Endothelial cell of umbilical vein (primary cell): ENCODE measurements at regions not wholly inside any gene's neighbourhood (a gene's known extent, or its start where the extent isn't known, plus 50 kb on each side); places are given as distances from the start of the nearest gene placed in this dataset.

Experiments used
- BruUV-seq: library from RNA; stranded (reverse); fragments of 400-500 nt; replicated peaks from 2 replicates; lab custom pipeline; 2021; lab: Mats Ljungman, UMichigan
- CTCF ChIA-PET: fragments of 300-600, 350-600 bp; sonication (Branson Sonifier 250); formaldehyde crosslinking; loops from one replicate; lab custom pipeline; 2021; ENCODE audit warnings: antibody characterized with exemption, inconsistent platforms; lab: Charles Lee
- POLR2A ChIA-PET: fragments of 300-600, 350-600 bp; sonication (Branson Sonifier 250); formaldehyde crosslinking; loops from one replicate; lab custom pipeline; 2021; ENCODE audit warnings: antibody characterized with exemption, inconsistent platforms; lab: Charles Lee
- DNase-seq: peaks from one replicate; pipeline ENCODE4 v3.0.0-alpha.2; 2011; ENCODE audit warnings: low read depth, low spot score
- FAIRE-seq: peaks from 2 replicates; lab custom pipeline; 2011; peaks lifted over from hg19 to GRCh38; lab: Jason Lieb, UNC
- H2AFZ ChIP-seq: 2 replicates; pipeline ENCODE4 v1.6.0; 2012; ENCODE audit warnings: low read depth, low read length, control low read depth, inconsistent platforms
- H3K27ac ChIP-seq: 2 replicates; pipeline ENCODE4 v1.5.1; 2011; ENCODE audit warnings: low read depth, mild to moderate bottlenecking, control low read depth, low read length, moderate library complexity; ENCODE audit not compliant: insufficient read depth
- H3K27me3 ChIP-seq, 2 experiments: 2 replicates each; pipeline versions ENCODE4 v1.6.0 to v1.6.1; 2011; ENCODE audit warnings: low read length in 2 of 2, mixed read lengths in 1 of 2; ENCODE audit not compliant: control insufficient read depth in 2 of 2, insufficient read depth in 2 of 2
- H3K36me3 ChIP-seq, 2 experiments: 2 replicates in 1 of 2; 3 replicates in 1 of 2; pipeline ENCODE4 v1.5.1; 2011; ENCODE audit warnings: low read length in 2 of 2, mild to moderate bottlenecking in 1 of 2, moderate library complexity in 1 of 2; ENCODE audit not compliant: control insufficient read depth in 2 of 2, insufficient read depth in 2 of 2; ENCODE audit errors: extremely low read depth in 1 of 2
- H3K4me1 ChIP-seq: 3 replicates; pipeline ENCODE4 v1.5.1; 2011; ENCODE audit warnings: mild to moderate bottlenecking, low read length; ENCODE audit not compliant: control insufficient read depth, insufficient read depth; ENCODE audit errors: extremely low read depth
- H3K4me2 ChIP-seq: 2 replicates; pipeline ENCODE4 v1.6.1; 2011; ENCODE audit warnings: low read length, control low read depth, mixed read lengths; ENCODE audit not compliant: insufficient read depth
- H3K4me3 ChIP-seq, 3 experiments: fragments of 200-600 bp in 1 of 3; sonication (generic), shearing (Covaris generic) in 1 of 3; replicated peaks in 1 of 3; 2 replicates each; pipeline ENCODE4 v1.5.1; 2011 to 2016; ENCODE audit warnings: control low read depth in 3 of 3, low read length in 3 of 3, mild to moderate bottlenecking in 2 of 3, inconsistent platforms in 1 of 3, low read depth in 1 of 3, moderate library complexity in 1 of 3; ENCODE audit not compliant: insufficient read depth in 1 of 3
- H3K79me2 ChIP-seq: 2 replicates; pipeline ENCODE4 v1.6.0; 2012; ENCODE audit warnings: low read length, inconsistent platforms; ENCODE audit not compliant: control insufficient read depth, insufficient read depth
- H3K9ac ChIP-seq: replicated peaks from 2 replicates; pipeline ENCODE3; 2011; ENCODE audit warnings: low read length, control low read depth; ENCODE audit not compliant: insufficient read depth; ENCODE audit errors: extremely low read depth
- H3K9me1 ChIP-seq: replicated peaks from 3 replicates; pipeline ENCODE4 v1.6.0; 2011; ENCODE audit warnings: mild to moderate bottlenecking, low read length; ENCODE audit not compliant: control insufficient read depth, insufficient read depth; ENCODE audit errors: extremely low read depth
- H3K9me3 ChIP-seq: replicated peaks from 2 replicates; pipeline ENCODE4 v1.5.1; 2012; ENCODE audit warnings: low read length, inconsistent platforms; ENCODE audit not compliant: control insufficient read depth, insufficient read depth
- H4K20me1 ChIP-seq: replicated peaks from 2 replicates; pipeline ENCODE3; 2011; ENCODE audit warnings: mild to moderate bottlenecking, low read length; ENCODE audit not compliant: control insufficient read depth, insufficient read depth; ENCODE audit errors: extremely low read depth
- EZH2 ChIP-seq: IDR thresholded peaks from 2 replicates; pipeline ENCODE4 v1.6.1; 2012; ENCODE audit warnings: borderline replicate concordance, low read depth, mild to moderate bottlenecking, moderate library complexity, low read length, inconsistent platforms; ENCODE audit not compliant: severe bottlenecking
- FOS ChIP-seq: IDR thresholded peaks from 2 replicates; pipeline ENCODE4 v1.6.1; 2011; ENCODE audit warnings: mild to moderate bottlenecking, low read length, moderate library complexity, borderline replicate concordance; ENCODE audit not compliant: insufficient read depth
- GATA2 ChIP-seq: IDR thresholded peaks from 2 replicates; pipeline ENCODE4 v1.7.0; 2011; ENCODE audit warnings: low read depth, mild to moderate bottlenecking, moderate library complexity, mixed read lengths, low read length; ENCODE audit not compliant: insufficient read length, insufficient read depth
- JUN ChIP-seq: IDR thresholded peaks from 2 replicates; pipeline ENCODE4 v1.6.1; 2011; ENCODE audit warnings: borderline replicate concordance, low read depth; ENCODE audit not compliant: insufficient read length, insufficient read depth
- MYC ChIP-seq: IDR thresholded peaks from one replicate; pipeline ENCODE4 v1.6.1; 2011; ENCODE audit warnings: mild to moderate bottlenecking, low read depth, low read length
- POLR2A ChIP-seq: IDR thresholded peaks from 2 replicates; pipeline ENCODE4 v1.6.1; 2012; ENCODE audit warnings: low read depth, mild to moderate bottlenecking, control low read depth, low read length
- POLR2AphosphoS5 ChIP-seq: IDR thresholded peaks from 2 replicates; pipeline ENCODE4 v1.6.1; 2012; ENCODE audit warnings: low read depth, mild to moderate bottlenecking, control low read depth, low read length, moderate library complexity; ENCODE audit not compliant: insufficient read depth
- dilution Hi-C: fragments of 300-500 bp; cut with MboI; formaldehyde crosslinking; loops from one replicate; pipeline ENCODE4 v1.15.0; 2019; ENCODE audit warnings: low sequenced_read_pairs; ENCODE audit not compliant: extremely low pct_ligation_motif_present
- intact Hi-C: fragments of 100-400 bp; cut with micrococcal nuclease; formaldehyde crosslinking; loops from one replicate; pipeline ENCODE4 v1.10.0; 2022
- TF ChIP-seq, protein P1 (sequence below), 2 donors: IDR thresholded peaks; 1 replicate in 1 of 2; 2 replicates in 1 of 2; pipeline ENCODE4 v1.5.1; 2011; ENCODE audit warnings: low read length in 2 of 2, mild to moderate bottlenecking in 2 of 2, moderate library complexity in 2 of 2, control low read depth in 1 of 2, inconsistent platforms in 1 of 2, low read depth in 1 of 2; ENCODE audit not compliant: insufficient read depth in 1 of 2; ENCODE audit errors: extremely low read depth in 1 of 2
- TF ChIP-seq, protein P2 (sequence below): IDR thresholded peaks from 2 replicates; pipeline ENCODE4 v1.6.1; 2011; ENCODE audit not compliant: insufficient read depth, insufficient read length

DNA sequence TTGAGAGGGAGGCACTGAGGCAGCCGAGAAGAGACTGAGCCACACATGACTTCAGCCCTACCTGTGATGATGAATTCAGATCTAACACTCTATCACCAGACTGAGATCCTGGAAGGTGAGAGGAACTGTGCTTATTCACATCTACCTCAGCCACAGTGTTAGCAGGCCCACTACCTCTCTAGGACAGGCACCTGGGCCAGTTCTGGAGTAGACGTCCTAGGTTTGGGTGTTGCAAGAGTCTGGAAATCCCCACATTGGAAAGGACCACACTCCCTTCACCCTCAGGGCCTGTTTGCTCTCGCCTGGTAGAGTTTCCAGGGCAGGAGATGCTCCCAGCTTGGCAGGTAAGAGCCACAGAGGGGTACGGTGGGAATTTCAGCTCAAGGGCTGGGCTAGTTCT is 113.8 kb upstream of the CCL21 start:
- H3K27ac ChIP-seq, result no peak overlapping the region
- H3K36me3 ChIP-seq, result no peaks in the 10 kb centered on the region
- intact Hi-C loops, result no loop called here
- TF ChIP-seq MYC (no peak), POLR2A (no peak), POLR2AphosphoS5 (no peak)
- no peaks in the 10 kb centered on the region for H4K20me1 ChIP-seq
- ChIA-PET POLR2A (no interaction called here), CTCF (no interaction called here)
- H3K79me2 ChIP-seq, result no peaks in the 10 kb centered on the region
- H3K27me3 ChIP-seq, result peaks cover 6 to 8% of the 10 kb centered on the region in 2 experiments
- no peaks in the 10 kb centered on the region for H3K4me1 ChIP-seq
- FAIRE-seq (no peak), DNase-seq (no peak)
- H2AFZ ChIP-seq, result no peak overlapping the region
- dilution Hi-C loops, result no loop called here
- H3K4me2 ChIP-seq, result no peak overlapping the region
- no peaks in the 10 kb centered on the region for H3K9me1 ChIP-seq
- H3K9me3 ChIP-seq, result no peaks in the 10 kb centered on the region
- H3K9ac ChIP-seq, result no peak overlapping the region
- no TSS peak for BruUV-seq
- H3K4me3 ChIP-seq, result no peak overlapping the region

DNA sequence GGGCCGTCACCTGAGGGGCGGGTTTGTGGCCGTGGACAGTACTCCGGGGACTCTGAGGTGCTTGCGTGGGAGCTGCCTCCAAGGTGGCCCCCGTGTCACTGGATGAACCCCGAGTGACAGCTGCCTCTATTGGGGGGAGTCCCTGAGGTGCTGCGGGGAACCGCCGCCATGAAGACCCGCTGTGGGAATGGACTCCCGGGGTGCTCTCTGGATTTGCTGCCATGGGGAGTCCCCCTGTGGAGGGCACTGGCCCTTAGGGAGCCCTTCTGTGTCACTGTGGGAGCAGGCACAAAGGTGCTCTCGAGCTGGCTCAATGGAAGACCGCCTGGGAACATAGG is 100.2 kb upstream of the CCL21 start:
- TF ChIP-seq GATA2 (no peak), FOS (no peak), MYC (no peak), POLR2A (no peak), POLR2AphosphoS5 (no peak), JUN (no peak), EZH2 (no peak)
- TF ChIP-seq, protein P1, sequence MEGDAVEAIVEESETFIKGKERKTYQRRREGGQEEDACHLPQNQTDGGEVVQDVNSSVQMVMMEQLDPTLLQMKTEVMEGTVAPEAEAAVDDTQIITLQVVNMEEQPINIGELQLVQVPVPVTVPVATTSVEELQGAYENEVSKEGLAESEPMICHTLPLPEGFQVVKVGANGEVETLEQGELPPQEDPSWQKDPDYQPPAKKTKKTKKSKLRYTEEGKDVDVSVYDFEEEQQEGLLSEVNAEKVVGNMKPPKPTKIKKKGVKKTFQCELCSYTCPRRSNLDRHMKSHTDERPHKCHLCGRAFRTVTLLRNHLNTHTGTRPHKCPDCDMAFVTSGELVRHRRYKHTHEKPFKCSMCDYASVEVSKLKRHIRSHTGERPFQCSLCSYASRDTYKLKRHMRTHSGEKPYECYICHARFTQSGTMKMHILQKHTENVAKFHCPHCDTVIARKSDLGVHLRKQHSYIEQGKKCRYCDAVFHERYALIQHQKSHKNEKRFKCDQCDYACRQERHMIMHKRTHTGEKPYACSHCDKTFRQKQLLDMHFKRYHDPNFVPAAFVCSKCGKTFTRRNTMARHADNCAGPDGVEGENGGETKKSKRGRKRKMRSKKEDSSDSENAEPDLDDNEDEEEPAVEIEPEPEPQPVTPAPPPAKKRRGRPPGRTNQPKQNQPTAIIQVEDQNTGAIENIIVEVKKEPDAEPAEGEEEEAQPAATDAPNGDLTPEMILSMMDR (IDR thresholded peaks at IDR 0.05; ENCODE audit: extremely low read depth in 1 of 2, insufficient read depth in 1 of 2, low read depth in 1 of 2, low read length in 2 of 2), result no peak
- TF ChIP-seq, protein P2, sequence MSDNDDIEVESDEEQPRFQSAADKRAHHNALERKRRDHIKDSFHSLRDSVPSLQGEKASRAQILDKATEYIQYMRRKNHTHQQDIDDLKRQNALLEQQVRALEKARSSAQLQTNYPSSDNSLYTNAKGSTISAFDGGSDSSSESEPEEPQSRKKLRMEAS, result no peak
- H3K9me1 ChIP-seq, result no peaks in the 10 kb centered on the region
- ChIA-PET CTCF (interaction anchor here (1.3 kb wide), 1 partner anchor 54 kb away, joined by 3 read pairs; no protein-coding TSS in a partner anchor), POLR2A (no interaction called here)
- H3K27ac ChIP-seq, result no peak overlapping the region
- H4K20me1 ChIP-seq, result no peaks in the 10 kb centered on the region
- no peaks in the 10 kb centered on the region for H3K4me1 ChIP-seq
- H3K4me2 ChIP-seq, result no peak overlapping the region
- no peaks in the 10 kb centered on the region for H3K9me3 ChIP-seq
- FAIRE-seq (no peak), DNase-seq (no peak)
- BruUV-seq, result no TSS peak
- intact Hi-C loops (no loop called here), dilution Hi-C loops (no loop called here)
- H2AFZ ChIP-seq, result no peak overlapping the region
- no peaks in the 10 kb centered on the region for H3K79me2 ChIP-seq
- H3K36me3 ChIP-seq, result no peaks in the 10 kb centered on the region
- peaks cover 22 to 44% of the 10 kb centered on the region in 2 experiments for H3K27me3 ChIP-seq
- no peak overlapping the region for H3K9ac ChIP-seq
- H3K4me3 ChIP-seq, result no peak overlapping the region
